HepG2 (cell line): ENCODE measurements at regions not wholly inside any gene's neighbourhood (a gene's known extent, or its start where the extent isn't known, plus 50 kb on each side); places are given as distances from the start of the nearest gene placed in this dataset.

ENCODE experiments used
- BRCA1 ChIP-seq: sonication (generic); formaldehyde crosslinking; IDR thresholded peaks from 2 replicates; pipeline ENCODE4 v1.4.0; 2020; ENCODE audit warnings: missing genetic modification reagents
- CHD4 ChIP-seq: fragments of 200-600 bp; sonication (generic); IDR thresholded peaks from 2 replicates; pipeline ENCODE4 v1.7.0; 2017; ENCODE audit warnings: mild to moderate bottlenecking, low read length, borderline replicate concordance
- ERF ChIP-seq: IDR thresholded peaks from 2 replicates; pipeline ENCODE4 v1.6.1; 2018; ENCODE audit warnings: missing biosample characterization, missing genetic modification reagents
- HCFC1 ChIP-seq: fragments of 150-350 bp; IDR thresholded peaks from 2 replicates; pipeline ENCODE4 v1.6.1; 2014; ENCODE audit warnings: low read depth, low read length
- TAF1 ChIP-seq: sonication (generic); formaldehyde crosslinking; IDR thresholded peaks from 2 replicates; pipeline ENCODE4 v1.4.0; 2020; ENCODE audit warnings: missing genetic modification reagents
- ZNF773 ChIP-seq: sonication (generic); formaldehyde crosslinking; IDR thresholded peaks from 2 replicates; pipeline ENCODE4 v1.4.0; 2020; ENCODE audit warnings: missing genetic modification reagents, borderline replicate concordance
- ZSCAN20 ChIP-seq: sonication (generic); formaldehyde crosslinking; IDR thresholded peaks from 2 replicates; pipeline ENCODE4 v1.4.0; 2020; ENCODE audit warnings: missing genetic modification reagents, mild to moderate bottlenecking, borderline replicate concordance
- TF ChIP-seq, protein P1 (sequence below): sonication (generic); formaldehyde crosslinking; IDR thresholded peaks from 2 replicates; pipeline ENCODE4 v1.8.0; 2022; ENCODE audit warnings: missing genetic modification reagents, low read depth, mild to moderate bottlenecking, borderline replicate concordance
- TF ChIP-seq, protein P2 (sequence below), 2 experiments: IDR thresholded peaks; 2 replicates each; pipeline ENCODE4 v1.6.1; 2011 to 2012; ENCODE audit warnings: low read length in 2 of 2, borderline replicate concordance in 1 of 2, low read depth in 1 of 2, mild to moderate bottlenecking in 1 of 2, moderate library complexity in 1 of 2
- TF ChIP-seq, protein P3 (sequence below): sonication (generic); formaldehyde crosslinking; IDR thresholded peaks from 2 replicates; pipeline ENCODE4 v1.4.0; 2020; ENCODE audit warnings: missing genetic modification reagents

DNA sequence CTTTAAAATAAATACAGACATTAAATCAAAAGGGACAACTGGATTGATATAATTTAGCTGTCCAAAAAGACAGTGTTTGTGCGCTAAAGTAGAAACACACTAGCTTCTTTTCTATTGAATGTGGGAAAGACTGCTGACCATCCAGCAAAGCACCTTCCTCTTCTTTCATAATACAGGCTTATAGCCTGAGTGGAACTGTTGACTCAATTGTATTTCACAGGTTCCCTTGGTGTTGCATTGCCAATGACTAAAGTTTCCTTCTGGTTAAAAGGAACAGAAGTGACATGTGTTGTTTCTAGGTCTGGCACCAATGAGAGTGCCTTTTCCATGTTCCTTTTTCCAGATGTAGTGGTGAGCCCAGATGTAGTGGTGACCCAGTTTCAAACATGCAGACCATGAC lies 412.3 kb downstream of the RNF144A start:
- TF ChIP-seq BRCA1: no peak
- no peak for TF ChIP-seq CHD4
- TF ChIP-seq, protein P1, sequence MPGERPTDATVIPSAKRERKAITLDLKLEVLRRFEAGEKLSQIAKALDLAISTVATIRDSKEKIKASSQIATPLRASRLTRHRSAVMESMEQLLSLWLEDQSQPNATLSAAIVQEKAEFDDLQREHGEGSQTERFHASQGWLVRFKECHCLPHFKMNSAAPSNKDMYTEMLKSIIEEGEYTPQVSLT (CRISPR knock-in tag): no peak
- TF ChIP-seq ZSCAN20: no peak
- no peak for TF ChIP-seq ERF
- no peak for TF ChIP-seq ZNF773 (CRISPR knock-in tag)
- TF ChIP-seq, protein P2, sequence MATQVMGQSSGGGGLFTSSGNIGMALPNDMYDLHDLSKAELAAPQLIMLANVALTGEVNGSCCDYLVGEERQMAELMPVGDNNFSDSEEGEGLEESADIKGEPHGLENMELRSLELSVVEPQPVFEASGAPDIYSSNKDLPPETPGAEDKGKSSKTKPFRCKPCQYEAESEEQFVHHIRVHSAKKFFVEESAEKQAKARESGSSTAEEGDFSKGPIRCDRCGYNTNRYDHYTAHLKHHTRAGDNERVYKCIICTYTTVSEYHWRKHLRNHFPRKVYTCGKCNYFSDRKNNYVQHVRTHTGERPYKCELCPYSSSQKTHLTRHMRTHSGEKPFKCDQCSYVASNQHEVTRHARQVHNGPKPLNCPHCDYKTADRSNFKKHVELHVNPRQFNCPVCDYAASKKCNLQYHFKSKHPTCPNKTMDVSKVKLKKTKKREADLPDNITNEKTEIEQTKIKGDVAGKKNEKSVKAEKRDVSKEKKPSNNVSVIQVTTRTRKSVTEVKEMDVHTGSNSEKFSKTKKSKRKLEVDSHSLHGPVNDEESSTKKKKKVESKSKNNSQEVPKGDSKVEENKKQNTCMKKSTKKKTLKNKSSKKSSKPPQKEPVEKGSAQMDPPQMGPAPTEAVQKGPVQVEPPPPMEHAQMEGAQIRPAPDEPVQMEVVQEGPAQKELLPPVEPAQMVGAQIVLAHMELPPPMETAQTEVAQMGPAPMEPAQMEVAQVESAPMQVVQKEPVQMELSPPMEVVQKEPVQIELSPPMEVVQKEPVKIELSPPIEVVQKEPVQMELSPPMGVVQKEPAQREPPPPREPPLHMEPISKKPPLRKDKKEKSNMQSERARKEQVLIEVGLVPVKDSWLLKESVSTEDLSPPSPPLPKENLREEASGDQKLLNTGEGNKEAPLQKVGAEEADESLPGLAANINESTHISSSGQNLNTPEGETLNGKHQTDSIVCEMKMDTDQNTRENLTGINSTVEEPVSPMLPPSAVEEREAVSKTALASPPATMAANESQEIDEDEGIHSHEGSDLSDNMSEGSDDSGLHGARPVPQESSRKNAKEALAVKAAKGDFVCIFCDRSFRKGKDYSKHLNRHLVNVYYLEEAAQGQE (IDR thresholded peaks at IDR 0.05; ENCODE audit: borderline replicate concordance in 1 of 2, low read depth in 1 of 2, low read length in 2 of 2): no peak
- TF ChIP-seq TAF1: no peak
- no peak for TF ChIP-seq HCFC1
- TF ChIP-seq, protein P3, sequence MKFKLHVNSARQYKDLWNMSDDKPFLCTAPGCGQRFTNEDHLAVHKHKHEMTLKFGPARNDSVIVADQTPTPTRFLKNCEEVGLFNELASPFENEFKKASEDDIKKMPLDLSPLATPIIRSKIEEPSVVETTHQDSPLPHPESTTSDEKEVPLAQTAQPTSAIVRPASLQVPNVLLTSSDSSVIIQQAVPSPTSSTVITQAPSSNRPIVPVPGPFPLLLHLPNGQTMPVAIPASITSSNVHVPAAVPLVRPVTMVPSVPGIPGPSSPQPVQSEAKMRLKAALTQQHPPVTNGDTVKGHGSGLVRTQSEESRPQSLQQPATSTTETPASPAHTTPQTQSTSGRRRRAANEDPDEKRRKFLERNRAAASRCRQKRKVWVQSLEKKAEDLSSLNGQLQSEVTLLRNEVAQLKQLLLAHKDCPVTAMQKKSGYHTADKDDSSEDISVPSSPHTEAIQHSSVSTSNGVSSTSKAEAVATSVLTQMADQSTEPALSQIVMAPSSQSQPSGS: no peak
